Cerebellar cortex (tissue), 1 donor: ENCODE measurements at regions not wholly inside any gene's neighbourhood (a gene's known extent, or its start where the extent isn't known, plus 50 kb on each side); places are given as distances from the start of the nearest gene placed in this dataset.

Source experiments
- DNase-seq: peaks from one replicate; pipeline ENCODE4 v3.0.0-alpha.2; 2015; ENCODE audit warnings: low spot score

GRCh38 chr13:111556496-111556895 is 236.1 kb downstream of the TEX29 start:
- no peak for DNase-seq

GRCh38 chr13:111557921-111558699 is 237.7 kb downstream of the TEX29 start:
- DNase-seq: no peak

DNA sequence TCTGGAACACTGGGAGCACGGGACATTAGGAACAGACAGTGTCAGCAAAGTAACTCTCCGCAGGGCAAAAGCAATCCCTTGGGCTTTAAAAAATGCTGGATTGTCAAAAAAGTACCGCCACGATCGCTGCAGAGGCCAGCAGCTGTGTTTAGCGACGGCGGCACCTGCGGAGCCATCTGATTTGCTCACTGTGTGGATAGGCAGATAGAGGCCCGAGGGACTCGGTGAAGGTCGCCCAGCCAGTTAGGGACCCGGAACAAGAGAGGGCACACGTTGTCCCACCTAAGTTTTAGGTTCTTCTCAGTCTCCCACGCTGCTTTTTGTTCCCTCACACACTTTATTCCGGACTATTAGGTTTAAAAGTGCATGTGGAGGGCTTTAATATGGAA is 238.3 kb downstream of the TEX29 start:
- no peak for DNase-seq

DNA sequence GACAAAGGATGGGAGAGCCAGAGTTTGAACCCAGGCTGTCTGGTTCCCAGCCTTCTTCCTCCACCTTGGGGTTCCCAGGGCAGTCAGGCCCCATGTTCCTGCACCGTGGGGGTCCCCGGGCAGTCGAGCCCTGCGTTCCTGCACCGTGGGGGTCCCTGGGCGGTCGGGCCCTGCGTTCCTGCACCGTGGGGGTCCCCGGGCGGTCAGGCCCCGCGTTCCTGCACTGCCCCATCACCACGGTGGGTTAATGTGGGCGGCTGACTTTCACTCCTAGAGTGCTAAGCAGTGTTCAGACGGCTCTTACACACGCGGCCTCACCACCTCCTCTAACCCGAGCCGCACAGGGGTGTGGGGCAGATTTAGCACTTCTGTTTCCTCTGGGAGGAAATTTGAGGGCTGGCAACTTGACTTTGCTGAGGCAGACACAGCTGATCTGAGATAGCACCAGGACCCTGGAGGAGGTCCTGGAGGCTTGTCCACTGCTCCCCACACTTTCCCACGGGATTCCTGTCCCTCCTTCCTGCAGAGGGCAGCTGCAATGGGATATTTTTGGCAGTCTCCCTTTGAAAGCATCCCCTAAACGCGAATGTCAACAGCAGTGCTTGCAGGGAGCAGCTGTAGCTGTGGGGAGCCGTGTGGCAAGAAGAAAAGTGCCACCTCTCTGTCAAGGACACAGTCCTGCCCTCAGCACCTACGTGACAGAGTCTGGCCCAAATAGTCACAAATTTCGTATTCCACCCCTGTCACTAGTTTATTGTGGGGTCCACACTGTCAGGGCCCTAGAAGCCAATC is 239.4 kb downstream of the TEX29 start:
- DNase-seq: no peak

- no peak for DNase-seq
Measured at GRCh38 chr13:111561091-111561781, 240.8 kb downstream of the TEX29 start.

DNA sequence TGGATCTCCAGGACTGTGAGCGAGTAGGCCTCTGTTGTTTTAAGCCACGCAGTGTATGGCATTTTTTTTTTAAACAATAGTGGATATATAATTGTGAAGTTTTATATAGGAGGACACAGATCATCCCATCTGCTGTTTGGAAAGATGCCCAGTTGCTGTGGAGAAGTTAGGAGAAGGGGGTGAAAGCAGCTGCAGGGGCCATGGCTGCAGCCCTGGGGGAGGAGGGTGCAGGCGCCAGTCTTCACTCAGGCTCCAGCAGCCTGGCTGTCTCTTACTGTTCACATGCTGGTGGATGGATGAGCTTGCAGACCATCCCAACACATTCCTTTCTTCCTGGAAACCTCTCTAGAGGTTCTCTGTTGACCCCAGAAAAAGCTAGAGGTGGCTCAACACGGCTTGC is 242.3 kb downstream of the TEX29 start:
- no peak for DNase-seq

- DNase-seq: no peak
Measured at GRCh38 chr13:111564606-111565005, 244.2 kb downstream of the TEX29 start.

GRCh38 chr13:111565400-111565799 is 245.0 kb downstream of the TEX29 start:
- DNase-seq: no peak

- DNase-seq: no peak
Measured at GRCh38 chr13:111566567-111566966, 246.1 kb downstream of the TEX29 start.

GRCh38 chr13:111567637-111568036 is 247.2 kb downstream of the TEX29 start:
- DNase-seq: no peak

GRCh38 chr13:111568290-111568689 is 247.8 kb downstream of the TEX29 start:
- no peak for DNase-seq

DNA sequence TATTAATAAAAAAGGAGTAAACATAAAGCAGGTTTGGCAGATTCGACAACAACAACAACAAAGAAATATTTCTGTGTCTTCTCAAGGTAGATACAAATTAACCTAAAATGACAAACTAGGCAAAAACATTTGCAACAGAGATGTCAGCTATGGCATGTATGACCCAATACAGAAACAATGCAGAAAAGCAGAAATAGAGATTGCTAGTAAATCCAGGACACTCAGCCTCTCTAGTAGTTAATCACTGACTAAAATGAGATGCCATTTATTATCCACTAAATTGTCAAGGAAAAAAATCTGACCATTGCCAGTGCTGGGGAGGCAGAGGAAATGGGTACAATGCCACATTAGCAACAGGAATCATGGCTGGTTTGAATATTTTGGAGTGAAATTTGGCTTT is 250.5 kb downstream of the TEX29 start:
- no peak for DNase-seq

- no peak for DNase-seq
Measured at GRCh38 chr13:111572956-111573761, 252.7 kb downstream of the TEX29 start.

DNA sequence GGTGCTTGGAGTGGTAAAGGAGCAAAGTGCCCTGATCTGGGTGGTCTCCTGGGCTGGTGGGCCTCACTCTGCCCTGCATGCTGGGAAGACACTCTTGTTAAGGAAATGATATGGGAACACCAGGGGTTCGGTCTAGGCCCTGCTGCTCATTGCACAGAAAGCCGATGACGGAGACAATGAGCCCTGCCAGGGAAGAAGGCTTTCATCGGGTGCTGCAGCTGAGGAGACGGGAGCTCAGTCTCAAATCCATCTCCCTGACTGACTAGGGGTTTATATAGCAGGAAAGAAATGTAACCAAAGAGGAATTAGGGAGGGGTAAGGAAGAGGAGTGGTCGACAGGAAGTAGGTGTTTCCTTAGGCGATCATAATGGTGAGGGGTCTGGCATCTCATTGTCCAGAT is 253.4 kb downstream of the TEX29 start:
- no peak for DNase-seq

DNA sequence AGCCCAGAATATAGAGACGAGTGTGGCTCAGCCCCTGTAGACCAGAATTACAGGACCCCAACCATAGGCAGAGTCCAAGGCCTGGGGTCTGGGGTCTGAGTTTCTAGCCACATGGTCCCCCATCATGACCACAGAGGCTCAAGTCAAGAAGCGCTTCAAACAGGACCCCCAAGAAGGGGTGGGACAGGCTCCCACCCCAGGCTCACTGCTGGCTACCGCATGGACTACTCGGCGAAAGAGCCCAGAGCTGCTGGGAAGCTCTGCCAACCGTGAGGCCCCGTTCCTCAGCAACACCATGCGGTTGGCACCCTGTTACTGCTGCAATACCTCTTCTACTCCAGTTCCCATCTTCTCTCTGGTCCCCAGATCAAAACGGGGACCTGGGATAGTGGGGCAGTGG is 254.8 kb downstream of the TEX29 start:
- no peak for DNase-seq

GRCh38 chr13:111575719-111576118 is 255.3 kb downstream of the TEX29 start:
- DNase-seq: no peak

- DNase-seq: no peak
Measured at GRCh38 chr13:111577208-111577828, 256.9 kb downstream of the TEX29 start.

GRCh38 chr13:111577956-111578605 is 257.6 kb downstream of the TEX29 start:
- no peak for DNase-seq

DNA sequence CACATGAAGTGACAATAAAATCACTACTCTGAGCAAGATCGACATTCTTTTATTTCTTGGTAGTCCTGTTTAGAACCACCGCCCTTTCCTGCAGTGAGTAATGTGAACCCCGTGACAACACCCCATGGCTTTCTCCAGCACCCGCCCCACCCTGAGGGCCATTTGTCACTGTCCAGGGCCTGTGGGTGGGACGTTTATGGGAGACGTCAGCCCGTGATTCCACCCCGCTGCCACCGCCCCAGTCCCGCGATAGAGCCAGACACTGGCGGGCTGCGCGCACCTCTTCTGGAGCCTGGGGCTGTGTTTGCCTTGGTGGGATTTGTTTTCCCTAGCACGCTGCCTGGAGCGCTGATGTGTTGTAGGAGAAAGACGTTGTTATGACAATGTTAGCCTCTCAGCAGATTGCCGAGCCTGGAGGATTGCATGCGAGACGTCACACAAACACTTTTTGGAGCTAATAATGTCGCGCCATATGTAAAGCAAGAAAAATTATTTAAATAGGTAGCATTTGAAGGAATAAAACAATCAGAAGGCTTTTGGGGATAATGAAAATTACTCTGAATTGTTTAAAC is 263.7 kb downstream of the TEX29 start:
- no peak for DNase-seq

GRCh38 chr13:111584870-111585269 is 264.4 kb downstream of the TEX29 start:
- DNase-seq: no peak

DNA sequence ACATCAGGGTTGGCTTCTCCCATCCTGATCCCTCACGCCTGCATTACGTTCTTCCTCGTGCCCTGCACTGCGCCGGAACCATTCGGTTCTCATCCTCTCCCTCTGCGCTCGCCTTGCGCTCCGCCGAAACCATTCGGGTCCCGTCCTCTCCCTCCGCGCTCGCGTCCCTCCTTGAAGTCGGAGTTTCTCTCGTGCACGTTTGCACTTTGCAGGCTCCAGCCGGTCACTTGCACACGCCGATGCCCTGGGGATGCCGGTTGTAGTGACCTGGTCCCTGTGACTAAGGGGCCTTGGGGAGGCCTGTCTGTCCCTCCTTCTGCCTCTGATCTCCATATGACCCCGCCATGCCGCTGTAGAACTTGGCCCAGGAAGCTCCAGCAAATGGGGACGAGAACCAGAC is 265.8 kb downstream of the TEX29 start:
- no peak for DNase-seq
